GM12873 (cell line): ENCODE measurements at regions not wholly inside any gene's neighbourhood (a gene's known extent, or its start where the extent isn't known, plus 50 kb on each side); places are given as distances from the start of the nearest gene placed in this dataset.

ENCODE experiments used
- CTCF ChIP-seq: IDR thresholded peaks from 2 replicates; pipeline ENCODE4 v1.5.1; 2012; ENCODE audit warnings: low read depth, mild to moderate bottlenecking, moderate library complexity, low read length, control low read depth; ENCODE audit not compliant: insufficient read depth; ENCODE audit errors: missing control alignments

GRCh38 chr11:20293531-20293930, 70.0 kb upstream of the HTATIP2 start:
- TF ChIP-seq CTCF = no peak

- no peak for TF ChIP-seq CTCF
These were observed 73.8 kb upstream of the HTATIP2 start for GRCh38 chr11:20289732-20290131.

GRCh38 chr11:20283475-20283874, 80.0 kb upstream of the HTATIP2 start:
- no peak for TF ChIP-seq CTCF

GRCh38 chr11:20278727-20279126, 84.8 kb upstream of the HTATIP2 start:
- TF ChIP-seq CTCF = no peak

GRCh38 chr11:20277014-20277413, 86.5 kb upstream of the HTATIP2 start:
- no peak for TF ChIP-seq CTCF

- no peak for TF ChIP-seq CTCF
These were observed 87.2 kb upstream of the HTATIP2 start for GRCh38 chr11:20275987-20276965.

- no peak for TF ChIP-seq CTCF
These were observed 89.5 kb upstream of the HTATIP2 start for GRCh38 chr11:20274031-20274430.
